H1 (cell line): ENCODE measurements at regions not wholly inside any gene's neighbourhood (a gene's known extent, or its start where the extent isn't known, plus 50 kb on each side); places are given as distances from the start of the nearest gene placed in this dataset.

Experiments used
- KDM5A ChIP-seq: fragments of 200-600 bp; IDR thresholded peaks from 2 replicates; pipeline ENCODE4 v1.7.1; 2012; ENCODE audit warnings: mild to moderate bottlenecking, low read length, inconsistent platforms, mixed read lengths
- TF ChIP-seq, protein P1 (sequence below): IDR thresholded peaks from 2 replicates; pipeline ENCODE4 v1.6.1; 2012; ENCODE audit warnings: inconsistent platforms

DNA sequence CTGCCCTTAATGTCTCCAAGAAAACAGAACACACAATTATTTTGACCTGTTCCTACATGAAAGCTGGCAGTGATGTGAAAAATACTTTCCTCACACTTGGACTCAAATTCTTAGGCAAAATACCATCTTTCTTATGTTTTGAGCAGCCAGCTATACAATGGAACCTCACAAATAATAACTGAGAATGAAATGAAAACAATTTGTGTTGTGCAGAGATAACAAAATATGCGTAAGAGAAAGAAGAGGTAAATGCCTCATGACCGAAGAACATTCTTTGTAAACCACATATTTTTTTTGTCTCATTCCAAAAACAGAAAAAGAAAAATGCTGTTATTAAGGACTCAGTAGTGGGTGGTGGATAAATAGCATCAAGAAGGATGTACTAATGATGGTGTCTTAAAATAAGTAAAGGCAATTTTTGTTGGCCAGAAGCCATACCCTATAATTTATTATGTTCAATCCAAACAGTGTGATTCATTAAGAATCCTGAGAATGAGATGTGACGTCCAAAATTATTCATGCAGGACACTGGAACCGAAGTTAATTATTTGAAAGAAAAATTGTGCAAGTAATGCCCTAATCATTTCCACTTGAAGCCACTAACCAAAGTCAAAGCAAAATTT, 193.0 kb upstream of the NETO1 start (continued):
- TF ChIP-seq, protein P1, sequence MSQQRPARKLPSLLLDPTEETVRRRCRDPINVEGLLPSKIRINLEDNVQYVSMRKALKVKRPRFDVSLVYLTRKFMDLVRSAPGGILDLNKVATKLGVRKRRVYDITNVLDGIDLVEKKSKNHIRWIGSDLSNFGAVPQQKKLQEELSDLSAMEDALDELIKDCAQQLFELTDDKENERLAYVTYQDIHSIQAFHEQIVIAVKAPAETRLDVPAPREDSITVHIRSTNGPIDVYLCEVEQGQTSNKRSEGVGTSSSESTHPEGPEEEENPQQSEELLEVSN: no peak
- no peak for TF ChIP-seq KDM5A
- TF ChIP-seq, all 59 proteins: peak for 0
